Transverse colon (tissue), 4 donors: ENCODE measurements at regions not wholly inside any gene's neighbourhood (a gene's known extent, or its start where the extent isn't known, plus 50 kb on each side); places are given as distances from the start of the nearest gene placed in this dataset.

ENCODE experiments used
- CTCF ChIP-seq, 5 experiments: fragments of 200-600 bp in 3 of 5; fragments of 450-650 bp in 2 of 5; sonication (generic) in 3 of 5; IDR thresholded peaks; 1 replicate in 2 of 5; 2 replicates in 3 of 5; pipeline ENCODE4 v1.5.1; 2016 to 2017; ENCODE audit warnings: antibody characterized with exemption in 5 of 5, inconsistent platforms in 3 of 5, mild to moderate bottlenecking in 2 of 5, moderate library complexity in 1 of 5
- EP300 ChIP-seq: sonication (generic); formaldehyde crosslinking; IDR thresholded peaks from one replicate; pipeline ENCODE4 v1.6.1; 2017; ENCODE audit warnings: antibody characterized with exemption, low read depth
- POLR2A ChIP-seq: fragments of 450-650 bp; IDR thresholded peaks from one replicate; pipeline ENCODE4 v1.6.1; 2016; ENCODE audit warnings: antibody characterized with exemption, mild to moderate bottlenecking, moderate library complexity
- POLR2AphosphoS5 ChIP-seq, 3 donors: sonication (generic); formaldehyde crosslinking; IDR thresholded peaks; one replicate each; pipeline ENCODE4 v1.6.1; 2016; ENCODE audit warnings: antibody characterized with exemption in 3 of 3

- TF ChIP-seq POLR2A (no peak), CTCF (IDR thresholded peaks at IDR 0.05) (no peak), EP300 (no peak), POLR2AphosphoS5 (IDR thresholded peaks at IDR 0.05) (no peak)
Observed at GRCh38 chr4:83779103-83780052, 243.5 kb downstream of the GPAT3 start.
